ENCODE measurements at regions not wholly inside any gene's neighbourhood (a gene's known extent, or its start where the extent isn't known, plus 50 kb on each side); places are given as distances from the start of the nearest gene placed in this dataset.
"Not testable (repeated sequence)": the region's sequence is repeated elsewhere in the genome, so short reads cannot be mapped to it uniquely, and the experiment has no call there.

GRCh38 chr2:130251535-130251872, 53.3 kb upstream of the TUBA3E start:
- Mint-ChIP-seq H3K27ac (no peak overlapping the region), H3K9me3 (no peaks in the 10 kb centered on the region), H3K4me1 (no peaks in the 10 kb centered on the region), H3K27me3 (ENCODE audit: low read depth) (peaks cover 56% of the 10 kb centered on the region), H3K4me3 (no peak overlapping the region), H3K36me3 (no peaks in the 10 kb centered on the region)
- no peak for TF ChIP-seq CTCF (IDR thresholded peaks at IDR 0.05; ENCODE audit: unreplicated experiment)
- no peak for DNase-seq (ENCODE audit: low spot score in 2 of 2, unreplicated experiment in 2 of 2)

- H3K4me3 Mint-ChIP-seq; H3K4me1 Mint-ChIP-seq; DNase-seq (ENCODE audit: low spot score in 2 of 2, unreplicated experiment in 2 of 2); H3K27ac Mint-ChIP-seq; H3K36me3 Mint-ChIP-seq; H3K9me3 Mint-ChIP-seq: not testable (repeated sequence)
- H3K27me3 Mint-ChIP-seq (ENCODE audit: low read depth) = peaks cover 49% of the 10 kb centered on the region
Observed at GRCh38 chr2:130248355-130248754, 50.1 kb upstream of the TUBA3E start.

All from mesothelial cell of epicardium (in vitro differentiated cells).